Osteoblast (primary cell): ENCODE measurements at regions not wholly inside any gene's neighbourhood (a gene's known extent, or its start where the extent isn't known, plus 50 kb on each side); places are given as distances from the start of the nearest gene placed in this dataset.

Experiments
- DNase-seq: peaks from one replicate; pipeline ENCODE4 v3.0.0; 2011; ENCODE audit warnings: low spot score, mixed read lengths; ENCODE audit not compliant: insufficient read length; ENCODE audit errors: missing footprints
- H2AFZ ChIP-seq: 2 replicates; pipeline ENCODE4 v1.6.0; 2011; ENCODE audit warnings: mild to moderate bottlenecking, low read length
- H3K27ac ChIP-seq: 2 replicates; pipeline ENCODE4 v1.5.1; 2011; ENCODE audit warnings: mild to moderate bottlenecking, low read depth, low read length, moderate library complexity
- H3K27me3 ChIP-seq: 2 replicates; pipeline ENCODE4 v1.6.0; 2012; ENCODE audit warnings: mild to moderate bottlenecking, control low read depth, inconsistent platforms, low read length, moderate library complexity; ENCODE audit not compliant: insufficient read depth
- H3K36me3 ChIP-seq: 2 replicates; pipeline ENCODE4 v1.5.1; 2011; ENCODE audit warnings: mild to moderate bottlenecking, low read length, control low read depth, moderate library complexity; ENCODE audit not compliant: insufficient read depth
- H3K4me1 ChIP-seq: 2 replicates; pipeline ENCODE4 v1.5.1; 2011; ENCODE audit warnings: mild to moderate bottlenecking, low read length, control low read depth, moderate library complexity; ENCODE audit not compliant: insufficient read depth
- H3K4me2 ChIP-seq: 2 replicates; pipeline ENCODE4 v1.6.0; 2011; ENCODE audit warnings: mild to moderate bottlenecking, low read length; ENCODE audit not compliant: insufficient read depth
- H3K4me3 ChIP-seq: fragments of 200-600 bp; sonication (generic); 3 replicates; pipeline ENCODE4 v1.5.1; 2012; ENCODE audit warnings: mild to moderate bottlenecking, low read length, inconsistent platforms; ENCODE audit not compliant: insufficient read depth
- H3K79me2 ChIP-seq: 2 replicates; pipeline ENCODE4 v1.6.0; 2012; ENCODE audit warnings: mild to moderate bottlenecking, low read length, control low read depth, inconsistent platforms; ENCODE audit not compliant: insufficient read depth
- H3K9me3 ChIP-seq: 2 replicates; pipeline ENCODE4 v1.5.1; 2011; ENCODE audit warnings: low read depth, low read length, control low read depth
- H4K20me1 ChIP-seq: 2 replicates; pipeline ENCODE4 v1.6.0; 2012; ENCODE audit warnings: mild to moderate bottlenecking, low read length, control low read depth; ENCODE audit not compliant: insufficient read depth
- CTCF ChIP-seq: IDR thresholded peaks from 2 replicates; pipeline ENCODE4 v1.5.1; 2011; ENCODE audit warnings: mild to moderate bottlenecking, low read depth, low read length, moderate library complexity; ENCODE audit errors: extremely low read depth

DNA sequence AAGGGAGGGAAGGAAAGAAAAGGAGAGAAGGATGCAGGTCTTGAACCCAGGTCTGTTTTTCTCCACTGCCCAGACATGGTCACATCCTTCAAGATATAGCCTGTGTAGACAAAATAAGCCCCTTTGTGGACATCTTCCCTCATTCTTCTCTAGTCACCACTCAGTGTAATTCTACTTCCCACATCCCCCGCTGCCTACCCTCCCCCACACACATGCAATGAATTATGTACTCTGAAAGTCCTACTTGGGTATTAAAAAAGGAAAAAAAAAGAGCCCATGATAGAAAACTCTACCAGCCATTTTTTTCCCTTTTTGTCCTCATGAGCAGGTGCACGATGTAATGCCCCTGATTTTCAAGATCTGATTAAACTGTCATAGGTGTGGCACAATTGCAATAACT is 346.0 kb downstream of the MN1 start:
- H3K4me2 ChIP-seq: no peak overlapping the region
- no peaks in the 10 kb centered on the region for H4K20me1 ChIP-seq
- DNase-seq: no peak
- no peaks in the 10 kb centered on the region for H3K9me3 ChIP-seq
- H3K4me1 ChIP-seq: peaks cover 17% of the 10 kb centered on the region
- no peak overlapping the region for H3K4me3 ChIP-seq
- peaks cover 12% of the 10 kb centered on the region for H3K27me3 ChIP-seq
- no peak overlapping the region for H3K27ac ChIP-seq
- no peak for TF ChIP-seq CTCF
- no peaks in the 10 kb centered on the region for H3K79me2 ChIP-seq
- H3K36me3 ChIP-seq: no peaks in the 10 kb centered on the region
- no peak overlapping the region for H2AFZ ChIP-seq

DNA sequence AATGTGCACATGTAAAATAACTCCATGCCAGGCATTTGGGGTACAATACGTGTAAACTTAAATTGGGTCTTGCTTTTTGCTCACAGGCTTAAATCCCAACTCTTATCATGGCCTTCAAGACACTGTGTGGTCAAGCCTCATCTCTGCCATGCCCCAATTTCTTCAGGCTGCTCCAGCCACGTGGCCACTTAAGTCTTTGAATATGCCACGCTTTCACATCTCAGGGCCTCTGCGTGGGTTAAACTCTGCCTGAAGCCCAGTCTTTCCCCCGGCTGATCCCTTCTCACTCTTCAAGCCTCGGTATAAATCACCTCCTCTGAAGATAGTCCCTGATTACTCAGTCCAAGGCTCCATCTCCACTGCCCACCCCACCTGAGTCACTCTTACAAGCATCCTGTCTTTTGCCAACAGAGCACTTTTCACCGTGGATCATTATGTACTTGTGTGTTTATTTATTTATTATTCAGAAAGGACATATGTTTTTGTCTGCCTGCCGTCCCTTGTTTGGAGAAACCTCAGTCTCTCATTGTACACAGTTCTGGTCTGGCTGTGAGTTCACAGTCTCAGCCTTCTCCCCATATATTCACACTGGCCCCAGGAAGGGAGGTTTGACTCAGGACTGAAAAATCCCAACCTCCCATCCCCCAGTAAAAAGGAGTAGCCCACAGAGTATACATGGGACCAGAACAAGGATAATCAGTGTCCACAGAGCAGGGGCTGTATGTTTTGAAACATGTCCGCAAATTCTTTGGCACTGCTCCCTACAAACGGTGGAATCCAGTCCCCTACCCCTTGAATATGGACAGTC is 344.7 kb downstream of the MN1 start:
- no peaks in the 10 kb centered on the region for H3K9me3 ChIP-seq
- peak overlapping the region; percentile 33 for H3K4me2 ChIP-seq
- no peaks in the 10 kb centered on the region for H3K36me3 ChIP-seq
- TF ChIP-seq CTCF: no peak
- peak overlapping the region; percentile 49 for H2AFZ ChIP-seq
- H3K27me3 ChIP-seq: peaks cover 12% of the 10 kb centered on the region
- DNase-seq: peak; percentile 90
- H3K4me1 ChIP-seq: peaks cover 31% of the 10 kb centered on the region
- no peaks in the 10 kb centered on the region for H3K79me2 ChIP-seq
- H4K20me1 ChIP-seq: no peaks in the 10 kb centered on the region
- H3K4me3 ChIP-seq: no peak overlapping the region
- peak overlapping the region; percentile 69 for H3K27ac ChIP-seq

DNA sequence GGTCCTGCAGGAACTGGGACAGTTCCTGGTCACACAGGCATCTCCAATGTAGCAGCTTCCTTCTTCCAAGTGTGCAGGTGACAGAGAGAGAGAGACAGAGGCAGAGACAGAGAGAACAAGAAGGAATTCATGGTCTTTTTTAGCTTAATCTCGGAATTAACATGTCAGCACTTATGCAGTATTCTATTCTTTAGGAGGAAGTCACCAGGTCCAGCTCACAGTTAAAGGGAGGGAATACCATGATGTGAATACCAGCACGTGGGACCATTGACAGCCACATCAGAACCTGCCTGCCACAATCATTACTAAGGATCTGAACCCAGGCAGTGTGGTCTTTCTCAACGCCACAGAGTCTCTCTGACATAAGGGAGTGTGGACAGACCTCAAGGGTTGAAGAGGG is 341.6 kb downstream of the MN1 start:
- DNase-seq: no peak
- Histone ChIP-seq H3K4me3 (no peak overlapping the region), H3K27ac (peak overlapping the region; percentile 35), H3K79me2 (no peaks in the 10 kb centered on the region), H3K9me3 (no peaks in the 10 kb centered on the region), H3K4me2 (peak overlapping the region; percentile 41), H3K4me1 (peaks cover 33% of the 10 kb centered on the region), H2AFZ (peak overlapping the region; percentile 3), H3K36me3 (no peaks in the 10 kb centered on the region), H3K27me3 (peaks cover 12% of the 10 kb centered on the region), H4K20me1 (no peaks in the 10 kb centered on the region)
- TF ChIP-seq CTCF: no peak

- DNase-seq: no peak
- Histone ChIP-seq H3K9me3 (no peaks in the 10 kb centered on the region), H3K27me3 (peaks cover 12% of the 10 kb centered on the region), H3K4me3 (peak overlapping the region; percentile 3), H2AFZ (no peak overlapping the region), H3K27ac (peak overlapping the region; percentile 35), H3K4me2 (peak overlapping the region; percentile 41), H4K20me1 (no peaks in the 10 kb centered on the region), H3K36me3 (no peaks in the 10 kb centered on the region), H3K4me1 (peaks cover 33% of the 10 kb centered on the region), H3K79me2 (no peaks in the 10 kb centered on the region)
- no peak for TF ChIP-seq CTCF
Measured at GRCh38 chr22:27460591-27461347, 340.8 kb downstream of the MN1 start.
